GM12878 (cell line): ENCODE measurements at regions not wholly inside any gene's neighbourhood (a gene's known extent, or its start where the extent isn't known, plus 50 kb on each side); places are given as distances from the start of the nearest gene placed in this dataset.

Experiments used
- ATAC-seq: fragments of 200-7000 bp; cut with Tn5 transposase; 3 replicates; pipeline ENCODE4 v1.9.1; 2020; ENCODE audit warnings: mild to moderate bottlenecking, moderate library complexity
- BruUV-seq: library from RNA; stranded (reverse); fragments of 400-500 nt; replicated peaks from 2 replicates; lab custom pipeline; 2021; lab: Mats Ljungman, UMichigan
- CTCF ChIA-PET: fragments of 300-600 bp; sonication (Branson Sonifier 250); formaldehyde crosslinking; extraction: SDS; loops from one replicate; lab custom pipeline; 2021; ENCODE audit warnings: inconsistent platforms; lab: Yijun Ruan, JAX
- POLR2A ChIA-PET: fragments of 350-600 bp; formaldehyde crosslinking; extraction: SDS; loops from one replicate; lab custom pipeline; 2021; ENCODE audit warnings: inconsistent platforms; lab: Charles Lee
- RAD21 ChIA-PET: fragments of 300-600 bp; sonication (Branson Sonifier 250); formaldehyde crosslinking; loops from one replicate; lab custom pipeline; 2023; ENCODE audit warnings: antibody characterized with exemption; ENCODE audit not compliant: unreplicated experiment; lab: Charles Lee
- SMC1A ChIA-PET: fragments of 300-600 bp; sonication (Branson Sonifier 250); formaldehyde crosslinking; loops from one replicate; lab custom pipeline; 2023; ENCODE audit not compliant: unreplicated experiment, uncharacterized antibody; lab: Charles Lee
- DNase-seq: peaks from one replicate; pipeline ENCODE4 v3.0.0-alpha.2; 2011; ENCODE audit warnings: low read depth, low spot score
- FAIRE-seq: peaks from 3 replicates; lab custom pipeline; 2011; peaks lifted over from hg19 to GRCh38; lab: Jason Lieb, UNC
- H2AFZ ChIP-seq: 2 replicates; pipeline ENCODE4 v1.6.0; 2011; ENCODE audit warnings: low read depth, low read length, control low read depth; ENCODE audit not compliant: control insufficient read depth
- H3K27ac ChIP-seq: 2 replicates; pipeline ENCODE4 v1.5.1; 2011; ENCODE audit warnings: control low read depth; ENCODE audit not compliant: control insufficient read depth, insufficient read depth
- H3K27me3 ChIP-seq, 2 experiments: replicated peaks in 1 of 2; 2 replicates each; pipeline versions ENCODE4 v1.6.0 to v1.6.1; 2011; ENCODE audit warnings: low read length in 1 of 2; ENCODE audit not compliant: control insufficient read depth in 2 of 2, insufficient read depth in 2 of 2
- H3K36me3 ChIP-seq, 2 experiments: 2 replicates each; pipeline ENCODE4 v1.5.1; 2011; ENCODE audit warnings: low read length in 1 of 2; ENCODE audit not compliant: control insufficient read depth in 2 of 2, insufficient read depth in 2 of 2
- H3K4me1 ChIP-seq: 2 replicates; pipeline ENCODE4 v1.6.1; 2011; ENCODE audit warnings: mild to moderate bottlenecking, low read length, moderate library complexity, mixed read lengths; ENCODE audit not compliant: control insufficient read depth, insufficient read depth
- H3K4me2 ChIP-seq: 2 replicates; pipeline ENCODE4 v1.6.0; 2011; ENCODE audit warnings: control low read depth; ENCODE audit not compliant: control insufficient read depth, insufficient read depth
- H3K4me3 ChIP-seq: fragments of 200-600 bp; sonication (generic); 2 replicates; pipeline ENCODE4 v1.5.1; 2016
- H3K79me2 ChIP-seq: 2 replicates; pipeline ENCODE4 v1.6.0; 2011; ENCODE audit warnings: low read length; ENCODE audit not compliant: control insufficient read depth, insufficient read depth
- H3K9ac ChIP-seq: 2 replicates; pipeline ENCODE4 v1.8.0; 2011; ENCODE audit warnings: low read length, control low read depth, mixed read lengths; ENCODE audit not compliant: control insufficient read depth, insufficient read depth
- H3K9me3 ChIP-seq: replicated peaks from 3 replicates; pipeline ENCODE4 v1.5.1; 2011; ENCODE audit warnings: mild to moderate bottlenecking, low read length; ENCODE audit not compliant: control insufficient read depth, insufficient read depth
- H4K20me1 ChIP-seq: 2 replicates; pipeline ENCODE4 v1.6.0; 2011; ENCODE audit not compliant: control insufficient read depth, insufficient read depth
- ATF7 ChIP-seq: fragments of 450-650 bp; IDR thresholded peaks from 2 replicates; pipeline ENCODE4 v1.6.1; 2016; ENCODE audit warnings: low read depth, mild to moderate bottlenecking
- CBFB ChIP-seq: IDR thresholded peaks from 2 replicates; pipeline ENCODE4 v1.6.1; 2016; ENCODE audit warnings: antibody characterized with exemption, low read depth
- EZH2 ChIP-seq: IDR thresholded peaks from 2 replicates; pipeline ENCODE4 v1.6.1; 2012; ENCODE audit warnings: low read depth, mild to moderate bottlenecking, control low read depth, inconsistent platforms, low read length, borderline replicate concordance; ENCODE audit not compliant: control insufficient read depth
- IRF4 ChIP-seq: IDR thresholded peaks from 2 replicates; pipeline ENCODE4 v1.6.1; 2011; ENCODE audit warnings: low read depth, low read length
- PAX5 ChIP-seq: IDR thresholded peaks from 2 replicates; pipeline ENCODE4 v1.6.1; 2011; ENCODE audit warnings: low read depth, low read length, borderline replicate concordance
- POLR2AphosphoS5 ChIP-seq: IDR thresholded peaks from 2 replicates; pipeline ENCODE4 v1.6.1; 2011; ENCODE audit warnings: mild to moderate bottlenecking, low read length, inconsistent platforms
- PRDM15 ChIP-seq: fragments of 450-650 bp; formaldehyde crosslinking; IDR thresholded peaks from 2 replicates; pipeline ENCODE4 v1.4.0; 2020; ENCODE audit warnings: mild to moderate bottlenecking, moderate library complexity
- SMAD1 ChIP-seq: fragments of 450-650 bp; IDR thresholded peaks from 2 replicates; pipeline ENCODE4 v1.6.1; 2018; ENCODE audit warnings: mild to moderate bottlenecking, low read depth; ENCODE audit not compliant: partially characterized antibody
- SMARCA5 ChIP-seq: fragments of 450-650 bp; IDR thresholded peaks from 2 replicates; pipeline ENCODE4 v1.6.1; 2017; ENCODE audit warnings: mild to moderate bottlenecking
- STAT3 ChIP-seq: IDR thresholded peaks from 2 replicates; pipeline ENCODE4 v1.6.1; 2011; ENCODE audit warnings: low read depth, low read length, improper control_type of control experiment
- TAF1 ChIP-seq: IDR thresholded peaks from 2 replicates; pipeline ENCODE4 v1.6.1; 2011; ENCODE audit warnings: mild to moderate bottlenecking, low read depth, low read length, borderline replicate concordance
- TARDBP ChIP-seq: IDR thresholded peaks from 2 replicates; pipeline ENCODE4 v1.6.1; 2016; ENCODE audit warnings: borderline replicate concordance
- TCF3 ChIP-seq: IDR thresholded peaks from 2 replicates; pipeline ENCODE4 v1.6.1; 2012; ENCODE audit warnings: low read depth, mild to moderate bottlenecking, low read length, borderline replicate concordance; ENCODE audit not compliant: insufficient read depth
- WGBS: methylation state at CpG from one replicate; pipeline ENCODE4 v1.1.6; 2016; ENCODE audit warnings: low lambda C conversion rate; ENCODE audit not compliant: insufficient replicate concordance, insufficient coverage; ENCODE audit errors: missing lambda C conversion rate; 5-methylcytosine and 5-hydroxymethylcytosine counted together
- in situ Hi-C: fragments of 300-500 bp; cut with MboI; formaldehyde crosslinking; loops from 9 replicates; pipeline ENCODE4 v1.14.3; 2018; ENCODE audit warnings: mixed read lengths
- intact Hi-C: fragments of 100-400 bp; cut with micrococcal nuclease; formaldehyde crosslinking; loops from one replicate; pipeline ENCODE4 v1.14.2; 2022; ENCODE audit not compliant: unreplicated experiment

- TF ChIP-seq STAT3: no peak
- TF ChIP-seq PAX5: no peak
- TF ChIP-seq EZH2: no peak
These were observed 60.3 kb upstream of the ZNF648 start (continued) for GRCh38 chr1:182121787-182122186.

GRCh38 chr1:182120411-182121258, 59.1 kb upstream of the ZNF648 start:
- WGBS: 51% methylated on average over 17 of the region's 17 CpGs

More at GRCh38 chr1:182120411-182121258, 59.1 kb upstream of the ZNF648 start:
- Histone ChIP-seq H3K27me3 (peaks cover 0 to 5% of the 10 kb centered on the region in 2 experiments; a peak in 3 of 4 replicates), H3K4me2 (no peak overlapping the region), H3K4me1 (no peaks in the 10 kb centered on the region), H3K79me2 (no peaks in the 10 kb centered on the region), H3K9ac (no peak overlapping the region), H4K20me1 (no peaks in the 10 kb centered on the region), H3K36me3 (no peaks in the 10 kb centered on the region), H3K4me3 (no peak overlapping the region), H3K27ac (no peak overlapping the region), H3K9me3 (no peaks in the 10 kb centered on the region), H2AFZ (no peak overlapping the region)
- CTCF ChIA-PET: interaction anchor here (0.7 kb wide), 1 partner anchor 23 kb away, joined by 3 read pairs; no protein-coding TSS in a partner anchor
- FAIRE-seq (no peak), DNase-seq (no peak), ATAC-seq (no peak)
- in situ Hi-C loops: no loop called here
- intact Hi-C loops: no loop called here
- POLR2A ChIA-PET: no interaction called here
- SMC1A ChIA-PET: interaction anchor here (0.6 to 1.1 kb wide), 2 partner anchors 47 to 234 kb away, joined by 3 read pairs; no protein-coding TSS in a partner anchor
- BruUV-seq: no TSS peak
- TF ChIP-seq PRDM15 (CRISPR knock-in tag) (no peak), CBFB (no peak), IRF4 (no peak), SMAD1 (no peak), TARDBP (no peak), TAF1 (no peak), TCF3 (no peak), SMARCA5 (no peak), ATF7 (no peak), POLR2AphosphoS5 (no peak), STAT3 (no peak)
- RAD21 ChIA-PET: no interaction called here
